KMS-11 (cell line): ENCODE measurements at regions not wholly inside any gene's neighbourhood (a gene's known extent, or its start where the extent isn't known, plus 50 kb on each side); places are given as distances from the start of the nearest gene placed in this dataset.

Experiments
- H2AFZ ChIP-seq: fragments of 200-600 bp; sonication (generic); 2 replicates; pipeline ENCODE4 v1.6.1; 2016; ENCODE audit warnings: antibody characterized with exemption, mixed run types, low read depth
- H3K27ac ChIP-seq: fragments of 200-600 bp; sonication (generic); 2 replicates; pipeline ENCODE4 v1.6.1; 2016; ENCODE audit warnings: mild to moderate bottlenecking, mixed run types
- H3K27me3 ChIP-seq: fragments of 200-600 bp; sonication (generic); 2 replicates; pipeline ENCODE4 v1.6.1; 2017; ENCODE audit warnings: mild to moderate bottlenecking, low read depth, mixed run types, moderate library complexity; ENCODE audit not compliant: insufficient read depth
- H3K36me3 ChIP-seq: fragments of 200-600 bp; sonication (generic); 2 replicates; pipeline ENCODE4 v1.6.1; 2017; ENCODE audit warnings: mild to moderate bottlenecking, mixed run types; ENCODE audit not compliant: insufficient read depth
- H3K4me1 ChIP-seq: fragments of 200-600 bp; sonication (generic); 2 replicates; pipeline ENCODE4 v1.6.1; 2016; ENCODE audit warnings: mild to moderate bottlenecking, low read depth, mixed run types; ENCODE audit not compliant: poor library complexity, severe bottlenecking
- H3K4me2 ChIP-seq: fragments of 200-600 bp; sonication (generic); 2 replicates; pipeline ENCODE4 v1.7.0; 2016; ENCODE audit warnings: mild to moderate bottlenecking, mixed run types
- H3K4me3 ChIP-seq: fragments of 200-600 bp; sonication (generic); IDR thresholded peaks from 2 replicates; pipeline ENCODE4 v1.6.1; 2017; ENCODE audit warnings: low read depth, low read length, mixed read lengths; ENCODE audit not compliant: insufficient read depth
- H3K79me2 ChIP-seq: fragments of 200-600 bp; sonication (generic); 2 replicates; pipeline ENCODE4 v1.6.1; 2016; ENCODE audit warnings: low read depth, mixed run types; ENCODE audit not compliant: insufficient read depth
- H3K9ac ChIP-seq: fragments of 200-600 bp; sonication (generic); 2 replicates; pipeline ENCODE4 v1.6.1; 2016; ENCODE audit warnings: mild to moderate bottlenecking, mixed run types
- H4K20me1 ChIP-seq: fragments of 200-600 bp; sonication (generic); 2 replicates; pipeline ENCODE4 v1.6.1; 2016; ENCODE audit warnings: mild to moderate bottlenecking, mixed run types; ENCODE audit not compliant: insufficient read depth
- TF ChIP-seq, protein P1 (sequence below): fragments of 200-600 bp; sonication (generic); conservative IDR thresholded peaks from 2 replicates; pipeline ENCODE4 v1.6.1; 2017; ENCODE audit warnings: low read depth, mild to moderate bottlenecking, antibody characterized with exemption, low read length, moderate library complexity, mixed read lengths

GRCh38 chr2:160891353-160891740, 268.9 kb upstream of the TANK start:
- H3K9ac ChIP-seq = no peak overlapping the region
- TF ChIP-seq, protein P1, sequence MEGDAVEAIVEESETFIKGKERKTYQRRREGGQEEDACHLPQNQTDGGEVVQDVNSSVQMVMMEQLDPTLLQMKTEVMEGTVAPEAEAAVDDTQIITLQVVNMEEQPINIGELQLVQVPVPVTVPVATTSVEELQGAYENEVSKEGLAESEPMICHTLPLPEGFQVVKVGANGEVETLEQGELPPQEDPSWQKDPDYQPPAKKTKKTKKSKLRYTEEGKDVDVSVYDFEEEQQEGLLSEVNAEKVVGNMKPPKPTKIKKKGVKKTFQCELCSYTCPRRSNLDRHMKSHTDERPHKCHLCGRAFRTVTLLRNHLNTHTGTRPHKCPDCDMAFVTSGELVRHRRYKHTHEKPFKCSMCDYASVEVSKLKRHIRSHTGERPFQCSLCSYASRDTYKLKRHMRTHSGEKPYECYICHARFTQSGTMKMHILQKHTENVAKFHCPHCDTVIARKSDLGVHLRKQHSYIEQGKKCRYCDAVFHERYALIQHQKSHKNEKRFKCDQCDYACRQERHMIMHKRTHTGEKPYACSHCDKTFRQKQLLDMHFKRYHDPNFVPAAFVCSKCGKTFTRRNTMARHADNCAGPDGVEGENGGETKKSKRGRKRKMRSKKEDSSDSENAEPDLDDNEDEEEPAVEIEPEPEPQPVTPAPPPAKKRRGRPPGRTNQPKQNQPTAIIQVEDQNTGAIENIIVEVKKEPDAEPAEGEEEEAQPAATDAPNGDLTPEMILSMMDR = no peak
- no peaks in the 10 kb centered on the region for H3K36me3 ChIP-seq
- H3K4me3 ChIP-seq = no peak overlapping the region
- H3K27me3 ChIP-seq = no peaks in the 10 kb centered on the region
- no peaks in the 10 kb centered on the region for H4K20me1 ChIP-seq
- H3K79me2 ChIP-seq = no peaks in the 10 kb centered on the region
- H3K4me1 ChIP-seq = no peaks in the 10 kb centered on the region
- no peak overlapping the region for H3K4me2 ChIP-seq
- no peak overlapping the region for H2AFZ ChIP-seq
- no peak overlapping the region for H3K27ac ChIP-seq

- Histone ChIP-seq H4K20me1 (no peaks in the 10 kb centered on the region), H3K36me3 (no peaks in the 10 kb centered on the region), H3K27me3 (no peaks in the 10 kb centered on the region), H3K4me2 (no peak overlapping the region), H2AFZ (no peak overlapping the region), H3K4me3 (no peak overlapping the region), H3K27ac (no peak overlapping the region), H3K4me1 (no peaks in the 10 kb centered on the region), H3K79me2 (no peaks in the 10 kb centered on the region), H3K9ac (no peak overlapping the region)
- TF ChIP-seq, protein P1 = no peak
Measured at GRCh38 chr2:160892204-160892603, 268.0 kb upstream of the TANK start.

GRCh38 chr2:160893581-160893980, 266.6 kb upstream of the TANK start:
- Histone ChIP-seq H3K79me2 (no peaks in the 10 kb centered on the region), H3K27me3 (no peaks in the 10 kb centered on the region), H3K4me3 (no peak overlapping the region), H2AFZ (no peak overlapping the region), H3K36me3 (no peaks in the 10 kb centered on the region), H3K4me2 (no peak overlapping the region), H4K20me1 (no peaks in the 10 kb centered on the region), H3K4me1 (no peaks in the 10 kb centered on the region), H3K9ac (no peak overlapping the region), H3K27ac (no peak overlapping the region)
- TF ChIP-seq, protein P1 = no peak

- H4K20me1 ChIP-seq = no peaks in the 10 kb centered on the region
- no peaks in the 10 kb centered on the region for H3K4me1 ChIP-seq
- no peaks in the 10 kb centered on the region for H3K79me2 ChIP-seq
- no peaks in the 10 kb centered on the region for H3K27me3 ChIP-seq
- H3K36me3 ChIP-seq = no peaks in the 10 kb centered on the region
- no peak overlapping the region for H3K9ac ChIP-seq
- H2AFZ ChIP-seq = no peak overlapping the region
- TF ChIP-seq, protein P1 = no peak
- H3K4me3 ChIP-seq = no peak overlapping the region
- no peak overlapping the region for H3K4me2 ChIP-seq
- no peak overlapping the region for H3K27ac ChIP-seq
Measured at GRCh38 chr2:160898581-160899307, 261.5 kb upstream of the TANK start.
